IMR-90 (cell line): ENCODE measurements at regions not wholly inside any gene's neighbourhood (a gene's known extent, or its start where the extent isn't known, plus 50 kb on each side); places are given as distances from the start of the nearest gene placed in this dataset.

Experiments
- FOS ChIP-seq: fragments of 150-350 bp; IDR thresholded peaks from 2 replicates; pipeline ENCODE4 v1.6.1; 2016; ENCODE audit warnings: low read depth, low read length
- MAZ ChIP-seq: IDR thresholded peaks from 2 replicates; pipeline ENCODE4 v1.6.1; 2012; ENCODE audit warnings: low read depth, mild to moderate bottlenecking, low read length, improper control_type of control experiment, moderate library complexity, borderline replicate concordance
- MXI1 ChIP-seq: IDR thresholded peaks from 2 replicates; pipeline ENCODE4 v1.6.1; 2012; ENCODE audit warnings: low read depth, mild to moderate bottlenecking, low read length, moderate library complexity, borderline replicate concordance
- POLR2A ChIP-seq: IDR thresholded peaks from 2 replicates; pipeline ENCODE4 v1.6.1; 2012; ENCODE audit warnings: mild to moderate bottlenecking, low read depth, low read length
- RCOR1 ChIP-seq: IDR thresholded peaks from 2 replicates; pipeline ENCODE4 v1.6.1; 2012; ENCODE audit warnings: mild to moderate bottlenecking, low read length, improper control_type of control experiment; ENCODE audit not compliant: insufficient replicate concordance
- TF ChIP-seq, protein P1 (sequence below): conservative IDR thresholded peaks from 2 replicates; pipeline ENCODE4 v1.5.1; 2012; ENCODE audit warnings: mild to moderate bottlenecking, low read depth, low read length, improper control_type of control experiment

DNA sequence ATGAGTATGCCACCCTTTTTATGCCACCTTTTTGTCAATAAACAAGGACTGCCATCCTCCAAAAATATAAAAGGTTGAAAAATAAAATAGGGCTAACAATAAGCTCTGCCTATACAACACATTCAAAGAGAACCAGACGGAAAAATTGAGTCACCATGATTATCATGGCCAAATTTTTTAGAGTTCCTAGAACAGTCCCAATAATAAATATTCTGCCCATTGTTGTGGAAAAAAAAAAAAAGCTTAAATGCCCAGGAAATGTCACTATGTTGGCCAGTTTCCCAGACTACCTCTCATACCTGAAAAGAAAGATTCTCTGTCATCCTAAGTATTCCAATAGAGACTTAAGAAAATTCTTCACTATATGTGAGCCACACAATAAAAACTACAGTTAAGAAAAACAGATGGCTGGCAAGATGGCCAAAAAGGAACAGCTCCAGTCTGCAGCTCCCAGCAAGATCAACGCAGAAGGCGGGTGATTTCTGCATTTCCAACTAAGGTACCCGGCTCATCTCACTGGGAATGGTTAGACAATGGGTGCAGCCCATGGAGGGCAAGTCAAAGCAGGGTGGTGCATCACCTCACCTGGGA, 149.0 kb downstream of the TMEM161B start:
- TF ChIP-seq POLR2A: no peak
- TF ChIP-seq, protein P1, sequence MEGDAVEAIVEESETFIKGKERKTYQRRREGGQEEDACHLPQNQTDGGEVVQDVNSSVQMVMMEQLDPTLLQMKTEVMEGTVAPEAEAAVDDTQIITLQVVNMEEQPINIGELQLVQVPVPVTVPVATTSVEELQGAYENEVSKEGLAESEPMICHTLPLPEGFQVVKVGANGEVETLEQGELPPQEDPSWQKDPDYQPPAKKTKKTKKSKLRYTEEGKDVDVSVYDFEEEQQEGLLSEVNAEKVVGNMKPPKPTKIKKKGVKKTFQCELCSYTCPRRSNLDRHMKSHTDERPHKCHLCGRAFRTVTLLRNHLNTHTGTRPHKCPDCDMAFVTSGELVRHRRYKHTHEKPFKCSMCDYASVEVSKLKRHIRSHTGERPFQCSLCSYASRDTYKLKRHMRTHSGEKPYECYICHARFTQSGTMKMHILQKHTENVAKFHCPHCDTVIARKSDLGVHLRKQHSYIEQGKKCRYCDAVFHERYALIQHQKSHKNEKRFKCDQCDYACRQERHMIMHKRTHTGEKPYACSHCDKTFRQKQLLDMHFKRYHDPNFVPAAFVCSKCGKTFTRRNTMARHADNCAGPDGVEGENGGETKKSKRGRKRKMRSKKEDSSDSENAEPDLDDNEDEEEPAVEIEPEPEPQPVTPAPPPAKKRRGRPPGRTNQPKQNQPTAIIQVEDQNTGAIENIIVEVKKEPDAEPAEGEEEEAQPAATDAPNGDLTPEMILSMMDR: no peak
- no peak for TF ChIP-seq RCOR1
- no peak for TF ChIP-seq FOS
- no peak for TF ChIP-seq MXI1
- TF ChIP-seq MAZ: no peak
